ENCODE measurements at regions not wholly inside any gene's neighbourhood (a gene's known extent, or its start where the extent isn't known, plus 50 kb on each side); places are given as distances from the start of the nearest gene placed in this dataset.

DNA sequence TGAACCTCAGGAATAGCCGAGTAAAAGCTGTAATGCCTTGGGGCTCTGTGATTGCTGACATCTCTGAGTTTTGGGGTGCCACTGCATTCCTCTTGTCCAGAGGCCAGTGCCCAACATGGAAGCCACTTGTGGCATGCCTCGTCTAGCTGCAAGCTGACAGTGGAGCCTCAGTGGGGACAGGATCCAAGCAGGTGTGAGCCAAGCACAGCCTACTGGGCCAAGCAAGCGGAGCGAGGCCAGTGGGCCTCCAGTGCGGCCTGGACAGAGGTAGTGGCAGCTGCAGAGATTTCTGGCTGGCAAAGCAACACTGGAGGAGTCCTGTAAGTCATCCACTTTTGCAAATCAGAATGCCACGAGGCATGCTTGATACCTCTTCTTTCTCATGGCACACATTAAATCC lies 1038.2 kb upstream of the CNTN5 start:
- TF ChIP-seq, protein P1, sequence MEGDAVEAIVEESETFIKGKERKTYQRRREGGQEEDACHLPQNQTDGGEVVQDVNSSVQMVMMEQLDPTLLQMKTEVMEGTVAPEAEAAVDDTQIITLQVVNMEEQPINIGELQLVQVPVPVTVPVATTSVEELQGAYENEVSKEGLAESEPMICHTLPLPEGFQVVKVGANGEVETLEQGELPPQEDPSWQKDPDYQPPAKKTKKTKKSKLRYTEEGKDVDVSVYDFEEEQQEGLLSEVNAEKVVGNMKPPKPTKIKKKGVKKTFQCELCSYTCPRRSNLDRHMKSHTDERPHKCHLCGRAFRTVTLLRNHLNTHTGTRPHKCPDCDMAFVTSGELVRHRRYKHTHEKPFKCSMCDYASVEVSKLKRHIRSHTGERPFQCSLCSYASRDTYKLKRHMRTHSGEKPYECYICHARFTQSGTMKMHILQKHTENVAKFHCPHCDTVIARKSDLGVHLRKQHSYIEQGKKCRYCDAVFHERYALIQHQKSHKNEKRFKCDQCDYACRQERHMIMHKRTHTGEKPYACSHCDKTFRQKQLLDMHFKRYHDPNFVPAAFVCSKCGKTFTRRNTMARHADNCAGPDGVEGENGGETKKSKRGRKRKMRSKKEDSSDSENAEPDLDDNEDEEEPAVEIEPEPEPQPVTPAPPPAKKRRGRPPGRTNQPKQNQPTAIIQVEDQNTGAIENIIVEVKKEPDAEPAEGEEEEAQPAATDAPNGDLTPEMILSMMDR (IDR thresholded peaks at IDR 0.05) = no peak
- no peak for TF ChIP-seq EP300 (IDR thresholded peaks at IDR 0.05)
